ENCODE measurements at regions not wholly inside any gene's neighbourhood (a gene's known extent, or its start where the extent isn't known, plus 50 kb on each side); places are given as distances from the start of the nearest gene placed in this dataset.
A peak's percentile ranks its signal among the peaks of the same experiment; 100 is the strongest.
"Not testable (repeated sequence)": the region's sequence is repeated elsewhere in the genome, so short reads cannot be mapped to it uniquely, and the experiment has no call there.

DNA sequence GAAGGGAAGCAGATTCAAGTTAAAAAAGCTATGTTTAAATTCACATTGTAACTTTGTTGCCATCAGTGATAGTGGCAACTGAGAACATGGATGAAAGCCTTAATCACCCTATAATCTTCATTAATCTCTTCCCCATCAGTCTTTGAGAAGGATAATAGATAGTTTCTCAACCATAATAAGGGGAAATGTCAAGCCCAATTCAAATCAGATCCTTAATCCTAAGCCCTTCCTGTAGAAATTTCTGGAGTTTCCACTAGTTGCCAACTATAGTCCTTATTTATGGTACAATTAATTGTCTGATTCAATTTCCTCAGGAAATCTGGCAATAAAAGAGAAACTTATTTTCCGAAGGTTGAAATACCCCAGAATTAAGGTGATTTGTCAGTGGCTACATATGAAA is 431.8 kb downstream of the ZWINT start:
- FAIRE-seq (no peak), DNase-seq (ENCODE audit: low spot score) (no peak)

DNA sequence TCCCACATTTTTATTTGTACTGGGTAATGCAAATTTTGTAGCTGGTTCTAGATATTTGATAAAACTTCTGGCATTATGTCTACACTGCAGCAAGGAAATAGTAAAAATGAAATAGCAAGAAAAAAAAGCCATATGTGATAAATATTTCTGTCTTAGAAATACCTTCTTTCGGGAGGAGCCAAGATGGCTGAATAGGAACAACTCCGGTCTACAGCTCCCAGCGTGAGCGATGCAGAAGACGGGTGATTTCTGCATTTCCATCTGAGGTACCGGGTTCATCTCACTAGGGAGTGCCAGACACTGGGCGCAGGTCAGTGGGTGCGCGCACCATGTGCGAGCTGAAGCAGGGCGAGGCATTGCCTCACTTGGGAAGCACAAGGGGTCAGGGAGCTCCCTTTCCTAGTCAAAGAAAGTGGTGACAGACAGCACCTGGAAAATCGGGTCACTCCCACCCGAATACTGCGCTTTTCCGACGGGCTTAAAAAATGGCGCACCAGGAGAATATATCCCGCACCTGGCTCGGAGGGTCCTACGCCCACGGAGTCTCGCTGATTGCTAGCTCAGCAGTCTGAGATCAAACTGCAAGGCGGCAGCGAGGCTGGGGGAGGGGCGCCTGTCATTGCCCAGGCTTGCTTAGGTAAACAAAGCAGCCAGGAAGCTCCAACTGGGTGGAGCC is 461.4 kb downstream of the ZWINT start:
- FAIRE-seq; DNase-seq (ENCODE audit: low spot score): not testable (repeated sequence)

DNA sequence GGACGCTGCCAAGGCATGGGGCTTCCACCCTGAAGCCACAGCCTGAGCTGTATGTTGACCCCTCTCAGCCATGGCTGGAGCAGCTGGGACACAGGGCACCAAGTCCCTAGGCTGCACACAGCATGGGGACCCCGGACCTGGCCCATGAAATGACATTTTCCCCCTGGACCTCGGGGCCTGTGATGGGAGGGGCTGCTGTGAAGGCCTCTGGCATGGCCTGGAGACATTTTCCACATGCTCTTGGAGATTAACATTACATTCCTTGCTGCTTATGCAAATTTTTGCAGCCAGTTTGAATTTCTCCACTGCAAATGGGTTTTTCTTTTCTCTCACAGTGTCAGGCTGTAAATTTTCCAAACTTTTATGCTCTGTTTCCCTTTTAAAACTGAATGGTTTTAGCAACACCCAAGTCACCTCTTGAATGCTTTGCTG is 463.6 kb downstream of the ZWINT start:
- DNase-seq (ENCODE audit: low spot score) (no peak), FAIRE-seq (no peak)

DNA sequence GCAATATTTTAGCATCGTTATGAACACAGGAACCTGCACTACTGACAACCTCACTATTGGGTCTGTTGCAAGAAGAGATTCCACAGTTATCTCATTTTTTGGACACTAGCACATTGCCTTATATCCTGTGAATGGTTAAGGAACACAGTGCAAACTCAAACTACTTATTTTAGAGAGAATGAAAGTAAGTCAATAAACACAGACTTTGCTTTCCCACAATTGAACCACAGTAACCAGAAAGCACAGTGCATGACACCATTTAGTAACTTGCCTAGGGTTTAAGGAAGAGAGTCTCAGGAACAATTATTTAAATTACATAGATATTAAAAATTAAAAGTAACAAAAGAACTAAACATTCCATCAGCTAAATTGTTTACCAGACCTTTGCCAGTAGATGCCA is 468.8 kb downstream of the ZWINT start:
- FAIRE-seq = no peak
- DNase-seq (ENCODE audit: low spot score) = no peak

DNA sequence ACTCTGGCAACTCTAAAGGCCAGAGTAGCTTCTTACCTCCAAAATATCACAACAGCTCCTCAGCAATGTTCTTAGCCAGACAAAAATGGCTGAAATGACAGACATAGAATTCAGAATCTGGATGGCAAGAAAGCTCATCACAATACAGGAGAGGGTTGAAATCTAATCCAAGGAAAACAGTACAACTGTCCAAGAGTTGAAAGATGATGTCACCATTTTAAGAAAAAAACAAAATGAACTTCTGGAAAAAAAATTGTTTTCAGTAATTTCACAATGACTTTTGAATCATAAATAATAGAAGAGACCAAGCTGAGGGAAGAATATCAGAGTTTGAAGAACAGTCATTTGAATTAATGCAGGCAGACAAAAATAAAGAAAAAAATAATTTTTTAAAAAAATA is 479.5 kb downstream of the ZWINT start:
- FAIRE-seq (no peak), DNase-seq (ENCODE audit: low spot score) (no peak)

DNA sequence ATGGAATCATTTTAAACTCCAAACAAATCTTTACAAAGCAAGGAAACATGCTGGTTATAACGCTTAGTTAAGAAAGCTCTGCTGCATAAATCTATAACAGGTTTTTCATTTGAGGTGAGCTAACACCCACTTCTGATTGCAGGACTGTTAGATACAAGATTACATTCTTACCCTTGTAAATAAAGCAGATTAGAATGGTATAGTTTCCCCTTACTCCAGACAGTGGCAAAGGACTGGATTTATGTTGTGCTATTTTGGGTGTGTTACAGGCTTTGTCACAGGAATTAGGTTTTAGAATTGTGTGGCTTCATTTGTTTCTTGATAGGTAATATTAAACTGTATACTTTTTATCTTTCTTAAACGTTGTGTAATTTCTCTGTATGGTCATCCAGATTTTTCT is 487.6 kb downstream of the ZWINT start:
- FAIRE-seq = no peak

DNA sequence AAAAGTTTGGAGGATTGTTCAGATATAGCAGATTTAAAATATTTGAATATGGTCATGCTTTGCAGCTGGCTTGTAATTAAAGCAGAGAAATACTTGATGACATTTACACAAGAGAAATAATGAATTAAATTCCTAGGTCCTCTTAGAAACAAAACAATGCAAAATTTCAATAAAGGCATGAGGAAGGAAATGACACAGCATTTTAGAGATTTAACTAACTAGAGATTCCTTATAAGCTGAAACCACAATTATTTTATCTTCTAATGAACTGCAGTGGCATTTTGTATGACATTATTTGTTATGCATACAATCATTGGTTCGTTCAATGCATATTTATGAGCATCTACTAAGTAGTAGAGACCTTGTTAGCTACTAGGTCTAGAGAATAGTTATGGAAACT is 490.9 kb downstream of the ZWINT start:
- no peak for DNase-seq (ENCODE audit: low spot score)
- no peak for FAIRE-seq

More for the DNA sequence above, 487.6 kb downstream of the ZWINT start:
- DNase-seq (ENCODE audit: low spot score) = no peak

DNA sequence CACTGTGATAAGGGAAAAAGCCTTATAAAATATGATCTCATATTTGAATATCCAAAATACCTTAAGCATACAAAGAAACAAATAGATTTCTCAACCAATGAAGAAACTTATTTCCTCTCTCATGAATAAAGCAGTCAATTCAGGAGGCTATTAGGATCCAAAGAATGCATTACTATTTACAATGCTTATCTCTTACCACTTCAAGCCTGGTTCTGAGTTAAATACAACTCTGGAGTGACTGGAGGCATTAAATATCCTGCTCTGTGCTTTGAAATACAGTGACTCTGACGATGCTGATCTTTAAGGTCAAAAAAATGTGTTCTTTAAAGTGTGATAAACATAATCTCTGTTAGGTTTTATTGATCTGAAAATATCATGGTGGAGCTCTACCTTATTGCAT is 493.2 kb downstream of the ZWINT start:
- FAIRE-seq (no peak), DNase-seq (ENCODE audit: low spot score) (no peak)

DNA sequence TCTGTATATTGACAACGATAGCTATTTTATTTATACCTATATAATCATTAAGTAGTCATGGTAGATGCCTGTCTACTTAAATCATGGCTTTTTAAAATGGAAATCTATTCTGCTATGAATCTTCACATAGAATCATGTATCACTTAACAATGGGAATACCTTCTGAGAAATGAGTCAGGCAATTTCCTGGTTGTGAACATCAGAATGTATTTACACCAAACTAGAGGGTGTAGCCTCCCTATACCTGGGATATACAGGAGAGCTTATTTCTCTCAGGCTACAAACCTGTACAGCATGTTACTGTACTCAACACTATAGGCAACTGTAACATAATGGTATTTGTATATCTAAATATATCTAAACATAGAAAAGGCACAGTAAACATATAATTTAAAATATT is 502.3 kb downstream of the ZWINT start:
- DNase-seq (ENCODE audit: low spot score) (no peak), FAIRE-seq (no peak)

DNA sequence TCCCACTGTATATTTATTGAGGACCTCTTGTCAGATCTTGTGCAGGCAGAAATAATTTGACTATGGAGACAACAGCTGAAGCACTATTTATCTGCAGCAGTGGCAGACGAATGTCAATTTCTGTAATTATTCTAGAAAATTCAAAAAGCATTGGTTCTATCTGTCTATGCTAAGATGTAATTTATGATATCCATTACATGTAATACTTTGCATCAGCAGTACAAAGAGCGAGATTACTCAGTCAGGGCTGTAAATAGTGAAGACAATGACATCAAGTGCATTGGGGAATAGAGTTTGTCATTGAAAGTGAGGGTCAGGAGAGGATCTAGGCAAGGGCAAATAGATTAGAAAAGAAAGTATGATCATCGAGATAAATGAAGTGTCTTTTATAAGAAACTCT is 508.2 kb downstream of the ZWINT start:
- DNase-seq (ENCODE audit: low spot score) = no peak

DNA sequence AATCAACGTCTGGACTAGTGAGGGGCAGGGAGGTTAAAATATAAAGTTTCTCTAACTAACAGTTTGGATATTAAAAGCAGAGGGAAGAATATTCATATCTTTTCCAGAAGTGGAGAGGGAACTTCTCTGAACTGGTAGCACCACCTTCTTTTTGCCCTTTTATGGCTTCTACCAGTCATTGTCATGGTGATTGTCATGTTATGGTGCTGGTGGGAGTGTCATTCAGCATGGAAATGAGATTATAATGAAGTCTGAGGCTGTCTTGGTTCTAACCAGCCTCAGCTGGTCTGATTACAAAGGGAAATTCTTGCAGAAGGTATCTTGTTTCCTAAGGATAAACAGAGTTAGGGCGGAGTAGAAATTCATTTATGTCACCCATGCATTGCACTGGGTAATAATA is 523.8 kb downstream of the ZWINT start:
- DNase-seq (ENCODE audit: low spot score) (no peak), FAIRE-seq (no peak)

More for the DNA sequence above, 508.2 kb downstream of the ZWINT start:
- no peak for FAIRE-seq

DNA sequence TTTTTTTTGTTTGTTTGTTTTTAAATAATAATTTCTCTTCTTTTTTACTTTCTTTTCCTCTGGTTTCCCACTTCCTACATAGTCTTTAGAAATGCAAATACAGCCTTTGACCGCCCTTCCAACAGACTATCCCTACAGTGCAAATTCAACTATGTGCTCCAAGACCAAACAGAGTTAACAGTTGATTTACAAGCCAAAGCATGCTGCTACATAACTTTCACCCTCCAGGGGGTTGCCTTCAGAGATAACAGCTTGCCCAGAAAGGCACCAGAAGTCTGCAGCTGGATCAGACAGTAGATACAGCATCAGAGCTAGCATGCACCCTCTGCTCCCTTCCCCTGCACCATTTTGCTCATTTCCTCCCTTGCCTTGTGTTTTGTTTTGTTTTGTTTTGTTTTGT is 539.0 kb downstream of the ZWINT start:
- FAIRE-seq = no peak

DNA sequence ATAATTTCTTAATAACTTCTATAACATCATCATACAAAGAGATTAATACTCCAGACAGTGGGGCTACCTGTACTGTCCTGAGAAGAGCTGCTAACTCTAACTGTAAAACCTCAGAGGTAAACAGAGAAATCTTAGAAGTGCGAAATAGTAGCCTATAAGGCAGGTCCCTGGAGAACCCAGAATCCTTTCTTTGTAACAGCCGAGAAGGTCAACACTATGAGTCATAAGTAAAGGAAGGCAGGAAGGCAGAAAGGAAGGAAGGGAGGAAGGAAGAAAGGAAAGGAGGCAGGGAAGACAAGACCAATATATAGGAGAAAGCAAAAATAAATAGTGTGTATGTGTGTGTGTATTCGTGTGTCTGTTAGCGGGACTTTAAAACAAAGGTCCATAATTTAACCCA is 540.6 kb downstream of the ZWINT start:
- no peak for FAIRE-seq
- peak; percentile 5 for DNase-seq (ENCODE audit: low spot score)

More for the DNA sequence above, 539.0 kb downstream of the ZWINT start:
- no peak for DNase-seq (ENCODE audit: low spot score)

DNA sequence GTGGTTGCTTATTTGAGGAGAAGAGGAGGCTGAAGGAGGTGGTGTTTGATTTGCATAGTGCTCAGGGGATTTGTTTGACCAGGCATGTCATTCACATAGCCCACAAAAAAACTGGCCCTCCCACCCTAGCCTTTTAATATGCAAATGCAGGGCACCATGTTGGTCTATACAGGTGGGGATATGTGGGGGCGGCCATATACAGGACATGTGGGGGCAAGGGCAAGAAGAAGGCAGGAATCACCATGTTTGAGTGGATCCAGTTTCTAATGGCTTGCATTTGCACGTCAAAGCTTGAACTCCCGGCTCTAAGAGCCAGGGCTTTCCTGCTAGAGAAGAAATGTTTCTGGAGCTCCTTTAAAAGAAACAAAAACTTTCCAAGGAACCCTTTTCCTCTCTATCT is 541.0 kb downstream of the ZWINT start:
- no peak for DNase-seq (ENCODE audit: low spot score)
- FAIRE-seq = no peak

DNA sequence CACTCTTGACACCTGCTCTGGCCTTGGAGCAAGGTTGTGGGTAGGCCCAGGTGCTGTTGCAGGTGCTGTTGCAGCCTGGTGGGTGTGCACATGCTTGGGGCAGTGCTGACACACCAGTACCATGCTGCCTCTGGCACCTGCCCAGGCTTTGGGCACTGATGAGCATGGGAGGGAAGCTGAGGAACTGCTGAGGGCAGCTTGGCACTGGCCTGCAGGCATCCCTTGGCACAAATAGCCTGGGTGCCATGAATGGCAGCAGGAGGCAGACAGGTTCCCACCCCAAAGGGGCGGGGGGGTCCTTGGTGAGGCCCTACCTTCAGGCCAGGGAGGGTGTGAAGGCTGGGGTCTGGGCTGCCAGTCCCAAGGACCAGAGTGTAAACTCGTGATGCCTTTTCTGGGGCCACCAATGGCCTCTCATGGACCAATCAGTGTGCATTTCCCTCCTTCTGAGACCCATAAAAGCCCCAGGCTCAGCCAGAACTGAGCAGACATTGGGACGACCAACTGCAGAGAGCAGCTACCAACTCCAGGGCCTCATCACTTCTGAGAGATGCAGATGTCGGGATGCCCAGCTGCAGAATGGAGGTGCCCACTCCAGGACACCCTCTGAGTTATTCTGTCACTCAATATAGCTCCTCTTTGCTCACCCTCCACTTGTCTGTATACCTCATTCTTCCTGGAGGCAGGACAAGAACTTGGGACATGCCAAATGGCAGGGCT is 547.4 kb downstream of the ZWINT start:
- no peak for FAIRE-seq
- DNase-seq (ENCODE audit: low spot score) = no peak

DNA sequence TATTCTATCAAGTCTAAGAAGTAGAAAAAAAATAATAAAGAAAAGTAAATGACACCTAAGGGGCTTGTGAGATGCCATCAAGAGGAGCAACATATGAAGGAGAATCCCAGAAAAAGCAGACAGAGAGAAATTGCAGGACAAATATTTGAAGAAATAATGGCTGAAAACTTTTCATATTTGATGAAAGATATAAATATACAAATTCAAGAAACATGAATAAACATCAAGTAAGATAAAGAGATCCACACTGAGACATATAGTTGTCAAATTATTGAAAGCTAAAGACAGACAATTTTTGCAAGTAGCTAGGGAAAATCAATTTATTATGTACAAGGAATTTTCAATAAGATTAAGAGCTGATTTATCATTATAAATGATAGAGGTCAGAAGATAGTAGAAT is 558.0 kb downstream of the ZWINT start:
- DNase-seq (ENCODE audit: low spot score) = no peak
- FAIRE-seq = no peak

DNA sequence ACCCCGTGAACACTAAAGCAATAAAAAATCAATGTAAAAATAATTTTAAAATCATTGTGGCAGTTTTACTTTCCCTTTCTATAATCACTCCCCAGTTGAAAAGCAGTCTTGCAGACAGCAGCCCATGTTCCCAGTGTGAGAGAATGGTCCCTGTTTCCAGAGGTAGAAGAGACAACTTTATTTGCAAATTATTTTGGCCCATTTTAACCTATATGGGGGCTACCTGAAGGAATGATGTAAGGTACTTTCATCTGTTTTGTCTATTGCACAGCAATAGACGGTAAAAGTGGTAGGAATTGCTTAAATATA is 559.8 kb downstream of the ZWINT start:
- no peak for FAIRE-seq
- DNase-seq (ENCODE audit: low spot score) = no peak

DNA sequence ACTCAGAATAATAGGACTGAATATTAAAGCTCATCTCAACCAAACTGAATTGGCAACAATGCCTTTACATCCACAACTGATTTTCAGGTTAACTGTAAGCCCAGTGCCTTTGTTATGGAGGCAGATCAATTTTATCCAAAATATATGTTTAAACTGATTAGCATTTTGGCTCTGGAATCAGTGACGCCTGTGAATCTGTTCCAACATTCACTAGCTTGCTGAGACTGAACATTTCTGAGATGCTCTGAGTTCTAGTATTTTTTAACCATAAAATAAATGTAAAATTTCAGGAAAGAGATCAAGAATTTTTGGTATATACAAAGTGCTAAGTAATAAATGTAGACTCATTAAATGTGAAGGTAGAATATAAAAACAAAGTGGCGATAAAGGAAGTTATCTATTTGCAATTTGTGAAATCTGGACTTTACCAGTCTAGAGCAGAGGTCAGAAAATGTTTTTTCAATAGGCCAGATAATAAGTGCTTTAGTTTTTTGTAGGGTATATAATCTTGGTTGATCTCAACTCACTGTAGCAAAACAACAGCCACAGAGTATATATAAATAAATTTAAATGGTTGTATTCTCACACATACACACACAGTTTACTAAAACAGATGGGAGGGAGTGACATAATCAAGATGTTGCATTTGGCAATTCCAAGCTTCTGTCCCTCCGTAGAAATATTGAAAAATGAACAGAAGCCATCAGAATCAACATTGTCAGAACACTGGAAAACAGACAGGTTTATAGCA is 560.3 kb downstream of the ZWINT start:
- no peak for DNase-seq (ENCODE audit: low spot score)
- no peak for FAIRE-seq

DNA sequence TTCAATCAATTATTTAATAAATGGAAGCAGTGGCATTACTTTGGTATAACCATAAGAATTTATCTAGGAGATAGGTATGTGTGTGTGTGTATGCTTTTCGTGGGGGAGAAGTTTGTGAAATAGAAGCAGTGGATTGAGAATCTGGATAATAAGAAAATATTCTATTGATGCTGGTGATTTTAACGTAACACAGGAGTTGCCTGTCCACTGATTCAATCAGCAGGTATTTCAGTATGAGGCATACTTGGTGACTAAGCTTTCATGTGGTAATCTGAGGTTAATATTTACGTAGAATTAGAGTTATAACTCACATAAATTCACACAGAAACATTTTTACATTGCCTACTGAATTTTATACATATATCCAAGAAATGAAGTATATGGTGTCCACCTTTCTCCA is 568.0 kb downstream of the ZWINT start:
- FAIRE-seq = no peak
- DNase-seq (ENCODE audit: low spot score) = peak; percentile 4

DNA sequence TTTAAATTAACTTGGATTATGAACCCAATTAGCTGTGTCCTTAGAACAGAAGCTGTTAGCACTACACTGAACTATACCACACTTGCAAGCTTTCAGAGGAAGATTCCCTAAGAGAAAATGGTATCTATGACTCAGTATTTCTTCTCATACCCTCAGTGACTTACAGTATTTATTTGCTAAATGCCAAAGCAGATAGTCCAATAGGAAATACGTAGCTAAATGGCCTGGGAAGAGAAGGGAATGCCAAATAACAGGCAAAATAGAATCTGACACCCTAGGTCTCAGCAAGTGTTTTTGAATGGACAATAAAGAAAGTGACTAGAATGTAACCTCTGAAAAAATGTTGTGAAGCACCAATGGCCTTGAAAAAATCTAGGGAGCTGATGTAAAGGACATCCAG is 570.8 kb downstream of the ZWINT start:
- not testable (repeated sequence) for DNase-seq (ENCODE audit: low spot score); FAIRE-seq

DNA sequence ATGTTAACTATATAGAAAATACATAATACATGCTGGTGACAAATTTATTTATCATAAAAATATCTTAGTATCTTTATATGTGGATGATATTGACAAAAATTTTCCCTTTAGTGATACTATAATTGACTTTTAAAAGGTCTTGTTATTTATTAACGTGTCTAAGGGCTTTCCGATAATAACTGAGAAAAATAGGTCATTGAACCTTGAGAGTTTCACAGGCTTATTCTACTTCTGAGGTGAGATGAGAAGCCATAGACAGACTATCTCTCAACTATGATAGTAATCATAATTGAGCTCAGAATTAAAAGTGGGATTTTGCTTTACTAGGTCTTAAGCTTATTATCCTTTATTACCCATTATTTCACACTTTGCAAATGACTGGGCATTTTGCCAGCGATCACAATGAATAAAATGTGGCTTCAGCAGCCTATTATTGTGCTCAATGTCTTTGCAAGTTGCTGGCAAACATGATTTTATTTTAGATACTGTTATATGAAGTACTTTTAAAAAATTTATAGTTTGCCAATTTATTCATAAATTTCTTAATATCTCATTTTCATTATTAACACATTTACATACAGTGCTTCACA is 574.5 kb downstream of the ZWINT start:
- FAIRE-seq = no peak
- DNase-seq (ENCODE audit: low spot score) = no peak

DNA sequence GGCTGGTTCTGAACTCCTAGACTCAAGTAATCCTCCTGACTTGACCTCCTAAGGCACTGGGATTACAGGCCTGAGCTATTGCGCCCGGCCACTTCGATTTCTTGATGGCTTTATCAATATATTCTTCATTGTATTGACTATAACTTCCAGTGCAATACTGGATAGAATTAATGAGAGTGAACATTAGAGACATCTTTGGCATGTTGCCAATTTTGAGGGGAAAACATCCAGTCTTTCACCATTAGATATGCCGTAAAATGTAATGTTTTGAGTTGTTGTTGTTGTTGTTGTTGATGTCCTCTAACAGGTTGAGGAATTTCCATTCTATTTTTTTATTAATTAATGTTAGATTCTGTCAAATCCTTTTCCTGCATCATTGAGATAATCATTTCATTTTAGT is 578.9 kb downstream of the ZWINT start:
- FAIRE-seq (no peak), DNase-seq (ENCODE audit: low spot score) (no peak)

Measured in urothelium cell line (cell line).